Progenitor cell of endocrine pancreas (in vitro differentiated cells): ENCODE measurements at regions not wholly inside any gene's neighbourhood (a gene's known extent, or its start where the extent isn't known, plus 50 kb on each side); places are given as distances from the start of the nearest gene placed in this dataset.
A peak's percentile ranks its signal among the peaks of the same experiment; 100 is the strongest.

Source experiments
- DNase-seq: peaks from one replicate; pipeline ENCODE4 v3.0.0; 2021; ENCODE audit warnings: low spot score; ENCODE audit not compliant: unreplicated experiment
- H3K27ac Mint-ChIP-seq: 2 replicates; pipeline ENCODE4 v1.8.0; 2021; ENCODE audit warnings: mild to moderate bottlenecking, moderate library complexity, mixed read lengths
- H3K27me3 Mint-ChIP-seq: 2 replicates; pipeline ENCODE4 v1.8.0; 2021; ENCODE audit warnings: mixed read lengths
- H3K36me3 Mint-ChIP-seq: 2 replicates; pipeline ENCODE4 v1.8.0; 2022; ENCODE audit warnings: mixed read lengths; ENCODE audit not compliant: insufficient read depth
- H3K4me1 Mint-ChIP-seq: 2 replicates; pipeline ENCODE4 v1.8.0; 2021; ENCODE audit warnings: low read depth, mixed read lengths
- H3K4me3 Mint-ChIP-seq: 2 replicates; pipeline ENCODE4 v1.8.0; 2021; ENCODE audit warnings: low read depth, mild to moderate bottlenecking, moderate library complexity, mixed read lengths
- H3K9me3 Mint-ChIP-seq: 2 replicates; pipeline ENCODE4 v1.8.0; 2021; ENCODE audit warnings: low read depth, mixed read lengths
- TF ChIP-seq, protein P1 (sequence below): fragments of 200-600 bp; sonication (generic); IDR thresholded peaks from one replicate; pipeline ENCODE4 v1.5.0; 2021; ENCODE audit warnings: antibody characterized with exemption, mild to moderate bottlenecking; ENCODE audit not compliant: unreplicated experiment

DNA sequence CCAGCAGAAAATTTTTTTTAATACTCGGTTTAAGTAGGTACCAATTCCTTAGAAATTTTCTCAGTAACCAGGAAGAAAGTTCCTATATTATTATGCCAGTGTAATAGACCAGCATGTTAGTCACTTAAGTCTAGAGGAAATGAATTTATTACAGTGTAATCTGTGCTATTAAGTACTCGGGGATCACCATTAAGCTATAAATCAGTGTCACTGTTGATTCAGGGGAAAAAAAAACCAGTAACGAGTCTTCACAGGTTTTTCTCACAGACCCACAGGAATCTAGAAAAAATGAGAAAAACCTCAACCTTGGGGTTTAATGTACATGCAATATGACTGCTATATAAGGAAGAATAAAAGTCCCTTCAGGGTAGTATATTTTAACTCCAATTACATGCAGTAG, 138.3 kb upstream of the IL1RAPL2 start:
- TF ChIP-seq, protein P1, sequence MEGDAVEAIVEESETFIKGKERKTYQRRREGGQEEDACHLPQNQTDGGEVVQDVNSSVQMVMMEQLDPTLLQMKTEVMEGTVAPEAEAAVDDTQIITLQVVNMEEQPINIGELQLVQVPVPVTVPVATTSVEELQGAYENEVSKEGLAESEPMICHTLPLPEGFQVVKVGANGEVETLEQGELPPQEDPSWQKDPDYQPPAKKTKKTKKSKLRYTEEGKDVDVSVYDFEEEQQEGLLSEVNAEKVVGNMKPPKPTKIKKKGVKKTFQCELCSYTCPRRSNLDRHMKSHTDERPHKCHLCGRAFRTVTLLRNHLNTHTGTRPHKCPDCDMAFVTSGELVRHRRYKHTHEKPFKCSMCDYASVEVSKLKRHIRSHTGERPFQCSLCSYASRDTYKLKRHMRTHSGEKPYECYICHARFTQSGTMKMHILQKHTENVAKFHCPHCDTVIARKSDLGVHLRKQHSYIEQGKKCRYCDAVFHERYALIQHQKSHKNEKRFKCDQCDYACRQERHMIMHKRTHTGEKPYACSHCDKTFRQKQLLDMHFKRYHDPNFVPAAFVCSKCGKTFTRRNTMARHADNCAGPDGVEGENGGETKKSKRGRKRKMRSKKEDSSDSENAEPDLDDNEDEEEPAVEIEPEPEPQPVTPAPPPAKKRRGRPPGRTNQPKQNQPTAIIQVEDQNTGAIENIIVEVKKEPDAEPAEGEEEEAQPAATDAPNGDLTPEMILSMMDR: no peak
- Mint-ChIP-seq H3K27me3 (peaks cover 3% of the 10 kb centered on the region), H3K4me1 (peaks cover 30% of the 10 kb centered on the region)

DNA sequence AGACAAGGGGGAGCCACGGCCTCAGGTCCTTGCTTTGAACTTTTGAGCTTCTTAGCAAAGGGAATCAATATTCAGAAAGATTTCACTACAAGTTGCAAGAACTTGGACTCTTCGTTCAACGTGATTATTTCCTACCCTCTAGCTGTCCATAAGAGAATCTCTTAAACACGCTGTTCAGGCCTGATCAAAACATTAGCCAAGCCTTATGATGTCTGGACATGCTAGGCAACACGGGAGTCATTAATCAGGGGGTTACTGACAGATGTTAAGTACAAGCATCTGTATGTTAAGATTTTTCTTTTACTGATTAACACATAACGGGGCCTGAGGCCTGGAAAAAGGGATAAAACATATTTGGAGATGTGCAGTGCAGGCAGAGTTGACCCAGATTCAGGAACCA, 138.9 kb upstream of the IL1RAPL2 start:
- no peak overlapping the region for H3K4me3 Mint-ChIP-seq
- peak overlapping the region; percentile 94 for H3K27ac Mint-ChIP-seq
- H3K9me3 Mint-ChIP-seq: peaks cover 14% of the 10 kb centered on the region

More for the DNA sequence above, 138.3 kb upstream of the IL1RAPL2 start:
- no peak overlapping the region for H3K4me3 Mint-ChIP-seq
- H3K27ac Mint-ChIP-seq: no peak overlapping the region
- peaks cover 14% of the 10 kb centered on the region for H3K9me3 Mint-ChIP-seq
- H3K36me3 Mint-ChIP-seq: no peaks in the 10 kb centered on the region
- DNase-seq: no peak

DNA sequence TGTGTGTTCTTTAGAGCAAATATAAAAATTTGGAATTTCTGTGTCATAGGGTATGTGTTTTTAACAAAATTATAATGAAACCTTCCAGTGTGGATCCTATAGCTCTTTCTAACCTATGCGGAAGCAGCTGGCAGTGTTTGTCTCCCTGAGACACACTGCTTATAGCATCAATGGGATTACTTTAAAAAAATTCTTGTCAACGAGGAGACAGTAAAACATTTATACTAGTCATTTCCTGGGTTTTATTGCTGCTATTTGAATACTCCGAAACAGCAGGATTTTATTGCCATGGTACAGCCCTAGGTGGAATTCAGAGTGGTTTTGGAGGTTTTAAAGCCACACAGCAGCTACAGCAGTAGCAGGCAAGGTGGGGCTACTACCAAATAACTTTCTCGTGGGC, 145.1 kb upstream of the IL1RAPL2 start:
- Mint-ChIP-seq H3K36me3 (no peaks in the 10 kb centered on the region), H3K4me3 (no peak overlapping the region), H3K27ac (no peak overlapping the region), H3K4me1 (peaks cover 3% of the 10 kb centered on the region), H3K9me3 (peaks cover 31% of the 10 kb centered on the region), H3K27me3 (no peaks in the 10 kb centered on the region)
- no peak for DNase-seq
- TF ChIP-seq, protein P1: no peak

More for the DNA sequence above, 138.9 kb upstream of the IL1RAPL2 start:
- H3K4me1 Mint-ChIP-seq: peaks cover 26% of the 10 kb centered on the region
- TF ChIP-seq, protein P1: no peak
- H3K27me3 Mint-ChIP-seq: peaks cover 3% of the 10 kb centered on the region
- no peaks in the 10 kb centered on the region for H3K36me3 Mint-ChIP-seq
- DNase-seq: no peak

DNA sequence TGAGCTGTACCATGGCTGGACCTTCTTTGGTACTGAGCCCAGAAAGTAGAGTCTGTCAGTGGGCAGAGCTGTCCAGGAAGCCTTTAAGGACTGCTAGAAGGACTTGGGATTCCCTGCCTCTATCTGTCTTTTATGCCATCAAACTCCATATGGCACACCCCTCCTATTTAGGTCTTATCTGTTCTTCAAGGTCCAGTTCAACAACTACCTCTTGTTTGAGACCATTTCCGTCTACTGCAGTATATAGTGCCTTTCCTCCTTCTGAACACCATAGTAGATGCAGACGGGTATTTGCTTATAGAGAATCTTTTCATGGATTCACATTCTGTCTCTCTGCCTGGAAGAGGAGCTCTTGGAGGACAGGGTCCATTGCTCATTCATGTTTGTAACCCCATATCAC, 146.1 kb upstream of the IL1RAPL2 start:
- TF ChIP-seq, protein P1: no peak
- Mint-ChIP-seq H3K9me3 (peaks cover 35% of the 10 kb centered on the region), H3K4me3 (no peak overlapping the region), H3K36me3 (no peaks in the 10 kb centered on the region), H3K27ac (no peak overlapping the region), H3K27me3 (no peaks in the 10 kb centered on the region), H3K4me1 (no peaks in the 10 kb centered on the region)
- no peak for DNase-seq

DNA sequence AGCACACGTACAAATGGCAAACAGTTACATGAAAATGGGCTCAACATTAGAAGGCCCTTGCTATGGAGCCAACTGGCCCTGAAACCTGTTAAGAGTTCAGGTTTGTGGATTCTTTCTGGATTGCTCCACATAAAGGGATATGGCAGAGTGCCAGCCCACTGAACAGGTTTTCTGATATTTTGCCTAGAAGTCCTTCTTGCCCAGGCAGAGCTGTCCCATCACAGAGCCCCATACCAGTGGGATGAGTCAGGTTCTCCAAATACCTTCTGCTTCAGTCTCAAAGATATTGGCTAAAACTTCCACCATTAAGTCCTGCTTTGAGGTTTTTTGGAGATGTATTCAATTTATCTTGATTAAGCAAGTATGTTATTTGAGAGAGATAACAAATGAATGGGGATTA, 146.8 kb upstream of the IL1RAPL2 start:
- TF ChIP-seq, protein P1: no peak
- DNase-seq: no peak
- Mint-ChIP-seq H3K36me3 (no peaks in the 10 kb centered on the region), H3K27ac (no peak overlapping the region), H3K27me3 (no peaks in the 10 kb centered on the region), H3K4me3 (no peak overlapping the region), H3K4me1 (no peaks in the 10 kb centered on the region), H3K9me3 (peaks cover 41% of the 10 kb centered on the region)
